ENCODE measurements at regions not wholly inside any gene's neighbourhood (a gene's known extent, or its start where the extent isn't known, plus 50 kb on each side); places are given as distances from the start of the nearest gene placed in this dataset.

- TF ChIP-seq POLR2A (IDR thresholded peaks at IDR 0.05): no peak
- TF ChIP-seq, protein P1, sequence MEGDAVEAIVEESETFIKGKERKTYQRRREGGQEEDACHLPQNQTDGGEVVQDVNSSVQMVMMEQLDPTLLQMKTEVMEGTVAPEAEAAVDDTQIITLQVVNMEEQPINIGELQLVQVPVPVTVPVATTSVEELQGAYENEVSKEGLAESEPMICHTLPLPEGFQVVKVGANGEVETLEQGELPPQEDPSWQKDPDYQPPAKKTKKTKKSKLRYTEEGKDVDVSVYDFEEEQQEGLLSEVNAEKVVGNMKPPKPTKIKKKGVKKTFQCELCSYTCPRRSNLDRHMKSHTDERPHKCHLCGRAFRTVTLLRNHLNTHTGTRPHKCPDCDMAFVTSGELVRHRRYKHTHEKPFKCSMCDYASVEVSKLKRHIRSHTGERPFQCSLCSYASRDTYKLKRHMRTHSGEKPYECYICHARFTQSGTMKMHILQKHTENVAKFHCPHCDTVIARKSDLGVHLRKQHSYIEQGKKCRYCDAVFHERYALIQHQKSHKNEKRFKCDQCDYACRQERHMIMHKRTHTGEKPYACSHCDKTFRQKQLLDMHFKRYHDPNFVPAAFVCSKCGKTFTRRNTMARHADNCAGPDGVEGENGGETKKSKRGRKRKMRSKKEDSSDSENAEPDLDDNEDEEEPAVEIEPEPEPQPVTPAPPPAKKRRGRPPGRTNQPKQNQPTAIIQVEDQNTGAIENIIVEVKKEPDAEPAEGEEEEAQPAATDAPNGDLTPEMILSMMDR (IDR thresholded peaks at IDR 0.05): no peak
- Histone ChIP-seq H3K27me3 (no peaks in the 10 kb centered on the region), H3K4me1 (no peaks in the 10 kb centered on the region), H3K27ac (no peak overlapping the region), H3K36me3 (ENCODE audit: low read depth, missing control alignments) (no peaks in the 10 kb centered on the region), H3K4me3 (no peak overlapping the region), H3K9me3 (no peaks in the 10 kb centered on the region)
- intact Hi-C loops (cut with DNase I; ENCODE audit: low total_unique reads): no loop called here
- no peak for DNase-seq
- WGBS, 2 donors: 73 to 74% methylated on average over 1 of the region's 1 CpG
These were observed 151.4 kb downstream of the RAP2B start for GRCh38 chr3:153313302-153313965.

- H3K9me3 ChIP-seq: no peaks in the 10 kb centered on the region
- WGBS, 2 donors: 79 to 83% methylated on average over 1 of the region's 1 CpG
- no peaks in the 10 kb centered on the region for H3K27me3 ChIP-seq
- no peaks in the 10 kb centered on the region for H3K4me1 ChIP-seq
- no peak for TF ChIP-seq POLR2A (IDR thresholded peaks at IDR 0.05)
- TF ChIP-seq, protein P1 (IDR thresholded peaks at IDR 0.05): no peak
- no peaks in the 10 kb centered on the region for H3K36me3 ChIP-seq (ENCODE audit: low read depth, missing control alignments)
- intact Hi-C loops (cut with DNase I; ENCODE audit: low total_unique reads): no loop called here
- no peak for DNase-seq
- H3K27ac ChIP-seq: no peak overlapping the region
- no peak overlapping the region for H3K4me3 ChIP-seq
These were observed 152.0 kb downstream of the RAP2B start for GRCh38 chr3:153314038-153314437.

DNA sequence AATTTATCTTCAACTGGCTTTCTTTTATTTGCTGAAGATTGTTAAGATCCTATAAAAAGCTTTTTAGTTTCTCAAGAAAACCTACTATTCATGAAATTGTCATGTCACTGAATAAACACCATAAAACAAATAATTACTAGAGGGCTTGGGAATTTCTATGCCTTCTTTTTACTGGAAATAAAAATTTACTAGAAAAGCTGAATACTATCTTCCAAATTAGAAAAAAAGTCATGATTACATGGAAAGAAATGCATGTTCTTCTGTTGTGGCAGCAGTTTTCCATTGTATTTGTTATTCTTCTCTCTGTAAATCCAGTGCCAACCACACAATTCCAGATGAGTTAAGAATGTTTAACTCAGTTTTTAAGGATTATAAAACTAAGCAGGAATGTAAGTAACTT, 153.8 kb downstream of the RAP2B start:
- H3K4me3 ChIP-seq: no peak overlapping the region
- H3K9me3 ChIP-seq: no peaks in the 10 kb centered on the region
- DNase-seq: no peak
- H3K36me3 ChIP-seq (ENCODE audit: low read depth, missing control alignments): no peaks in the 10 kb centered on the region
- TF ChIP-seq, protein P1 (IDR thresholded peaks at IDR 0.05): no peak
- TF ChIP-seq POLR2A (IDR thresholded peaks at IDR 0.05): no peak
- no peaks in the 10 kb centered on the region for H3K27me3 ChIP-seq
- intact Hi-C loops (cut with DNase I; ENCODE audit: low total_unique reads): no loop called here
- peaks cover 6% of the 10 kb centered on the region for H3K4me1 ChIP-seq
- no peak overlapping the region for H3K27ac ChIP-seq

DNA sequence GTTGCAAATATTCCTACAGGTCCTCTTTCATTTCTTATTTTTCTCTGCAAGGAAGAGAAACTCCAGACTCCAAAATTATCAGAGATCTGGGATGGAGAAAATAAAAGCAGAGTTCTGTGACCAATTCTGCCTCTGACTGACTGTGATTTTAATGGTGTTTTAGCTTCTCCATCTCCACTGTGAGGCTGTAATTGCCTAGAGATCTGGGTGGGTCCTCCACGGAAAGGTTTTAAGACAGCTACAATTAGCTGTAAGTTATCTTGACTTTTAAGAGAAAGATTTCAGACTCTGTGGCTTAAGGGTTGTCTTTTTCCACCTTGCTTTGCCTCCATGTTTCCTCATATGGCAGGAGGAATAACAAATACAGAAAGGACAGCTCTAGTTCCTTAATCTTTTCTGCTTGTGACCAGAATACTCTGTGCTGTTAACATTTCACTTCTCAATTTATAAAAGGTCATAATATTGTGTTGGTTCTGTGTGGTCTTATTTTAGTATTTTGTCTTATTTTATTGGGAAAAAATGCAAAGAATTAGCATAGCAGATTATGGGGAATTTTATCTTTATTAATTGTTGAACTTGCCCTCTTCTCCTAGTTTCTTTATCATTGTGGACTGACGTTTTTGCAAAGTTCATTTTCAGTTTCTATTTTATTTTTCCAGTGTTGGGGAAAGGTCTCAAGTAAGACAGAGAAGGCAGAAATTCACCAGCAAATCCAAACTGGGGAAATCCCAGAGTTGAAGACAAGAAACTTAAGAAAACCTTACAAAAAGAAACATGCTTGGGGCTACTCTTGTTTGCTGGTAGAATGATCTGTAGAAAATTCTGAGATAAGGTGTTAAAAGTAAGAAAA, 157.9 kb downstream of the RAP2B start:
- no peaks in the 10 kb centered on the region for H3K9me3 ChIP-seq
- H3K4me1 ChIP-seq: peaks cover 8% of the 10 kb centered on the region
- no peak for DNase-seq
- H3K36me3 ChIP-seq (ENCODE audit: low read depth, missing control alignments): no peaks in the 10 kb centered on the region
- intact Hi-C loops (cut with DNase I; ENCODE audit: low total_unique reads): no loop called here
- TF ChIP-seq, protein P1 (IDR thresholded peaks at IDR 0.05): no peak
- no peak for TF ChIP-seq POLR2A (IDR thresholded peaks at IDR 0.05)
- WGBS, 2 donors: 14 to 15% methylated on average over 2 of the region's 2 CpGs
- H3K27ac ChIP-seq: peak overlapping the region; percentile 39 to 60
- H3K4me3 ChIP-seq: no peak overlapping the region
- no peaks in the 10 kb centered on the region for H3K27me3 ChIP-seq

All from testis (tissue), 2 donors.